Osteocyte (in vitro differentiated cells): ENCODE measurements at regions not wholly inside any gene's neighbourhood (a gene's known extent, or its start where the extent isn't known, plus 50 kb on each side); places are given as distances from the start of the nearest gene placed in this dataset.

ENCODE experiments used
- DNase-seq: peaks from one replicate; pipeline ENCODE4 v3.0.0; 2021; ENCODE audit warnings: mixed read lengths; ENCODE audit not compliant: unreplicated experiment; ENCODE audit errors: extremely low spot score
- H3K27ac Mint-ChIP-seq: one replicate; pipeline ENCODE4 v1.8.0; 2021; ENCODE audit warnings: mild to moderate bottlenecking, mixed read lengths; ENCODE audit not compliant: unreplicated experiment
- H3K27me3 Mint-ChIP-seq: one replicate; pipeline ENCODE4 v1.8.0; 2021; ENCODE audit warnings: mixed read lengths; ENCODE audit not compliant: unreplicated experiment
- H3K36me3 Mint-ChIP-seq: one replicate; pipeline ENCODE4 v1.8.0; 2021; ENCODE audit warnings: mixed read lengths; ENCODE audit not compliant: unreplicated experiment
- H3K4me1 Mint-ChIP-seq: one replicate; pipeline ENCODE4 v1.8.0; 2021; ENCODE audit warnings: mixed read lengths; ENCODE audit not compliant: unreplicated experiment
- H3K4me3 Mint-ChIP-seq: one replicate; pipeline ENCODE4 v1.8.0; 2021; ENCODE audit warnings: mild to moderate bottlenecking, moderate library complexity, mixed read lengths; ENCODE audit not compliant: unreplicated experiment
- H3K9me3 Mint-ChIP-seq: one replicate; pipeline ENCODE4 v1.8.0; 2021; ENCODE audit warnings: mixed read lengths; ENCODE audit not compliant: unreplicated experiment
- TF ChIP-seq, protein P1 (sequence below): fragments of 200-600 bp; sonication (generic); IDR thresholded peaks from 2 replicates; pipeline ENCODE4 v1.5.0; 2021; ENCODE audit warnings: antibody characterized with exemption, mild to moderate bottlenecking, moderate library complexity

DNA sequence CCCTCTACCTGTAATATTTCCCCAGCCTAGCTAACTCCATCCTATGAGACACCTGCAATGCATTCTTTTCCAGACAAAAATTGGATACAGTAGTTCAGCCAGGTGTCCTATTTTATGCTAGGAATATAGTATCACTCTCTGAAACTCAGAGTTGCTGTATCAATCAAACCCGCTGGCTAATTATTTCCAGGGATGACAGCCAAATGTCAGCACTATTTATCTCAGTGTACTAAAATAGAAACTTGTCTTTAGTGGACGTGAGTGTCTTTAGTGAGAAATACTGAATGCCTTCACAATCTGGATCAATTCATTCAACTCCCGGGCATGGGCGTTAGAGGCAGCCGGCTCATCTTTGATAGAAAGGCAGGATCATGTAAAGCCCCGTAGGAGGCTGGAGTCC, 196.2 kb downstream of the RBM46 start:
- no peaks in the 10 kb centered on the region for H3K4me1 Mint-ChIP-seq
- H3K9me3 Mint-ChIP-seq, result peaks cover 4% of the 10 kb centered on the region
- no peak overlapping the region for H3K4me3 Mint-ChIP-seq

DNA sequence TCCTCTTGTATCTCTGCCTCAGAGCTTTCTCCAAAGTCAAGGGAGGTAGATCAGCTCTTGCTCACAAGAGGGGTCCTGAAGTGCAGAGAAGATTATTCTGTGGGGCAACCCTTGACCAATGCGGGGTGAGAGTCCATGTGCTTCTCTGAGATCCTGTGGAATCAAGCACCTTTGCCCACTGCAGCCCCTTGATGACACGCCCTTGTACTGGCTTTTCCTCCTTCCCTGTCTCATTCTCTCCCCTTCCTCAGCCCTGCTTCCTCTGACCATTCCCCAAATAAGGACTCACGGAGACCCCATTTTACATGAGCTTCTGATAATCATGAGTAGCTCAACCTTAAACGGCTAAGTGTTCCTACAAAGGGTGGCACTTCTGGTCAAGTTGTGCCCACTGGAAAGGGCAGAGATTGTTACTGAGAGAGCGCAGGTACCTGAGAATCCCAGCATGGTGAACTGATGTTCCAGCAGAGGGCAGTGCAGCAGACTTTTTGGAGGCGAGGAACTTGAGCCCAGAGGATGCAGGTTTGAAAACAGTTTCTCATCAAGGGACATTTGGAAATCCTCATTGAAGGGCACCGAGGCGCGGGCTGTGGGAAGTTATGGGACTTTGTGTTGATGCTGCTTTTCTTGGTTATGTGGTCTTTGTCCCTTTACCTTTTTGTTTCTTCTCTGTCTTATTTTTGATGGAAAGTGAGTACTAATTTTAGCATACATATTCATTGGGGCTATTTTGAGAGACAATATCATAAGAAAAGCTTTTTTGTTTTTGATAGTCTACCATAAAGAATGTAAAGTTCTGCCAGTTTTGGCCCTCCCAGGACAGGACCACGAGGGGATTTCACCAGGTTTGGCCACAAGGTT, 201.3 kb downstream of the RBM46 start:
- H3K27ac Mint-ChIP-seq, result no peak overlapping the region
- H3K9me3 Mint-ChIP-seq, result peaks cover 4% of the 10 kb centered on the region
- TF ChIP-seq, protein P1, sequence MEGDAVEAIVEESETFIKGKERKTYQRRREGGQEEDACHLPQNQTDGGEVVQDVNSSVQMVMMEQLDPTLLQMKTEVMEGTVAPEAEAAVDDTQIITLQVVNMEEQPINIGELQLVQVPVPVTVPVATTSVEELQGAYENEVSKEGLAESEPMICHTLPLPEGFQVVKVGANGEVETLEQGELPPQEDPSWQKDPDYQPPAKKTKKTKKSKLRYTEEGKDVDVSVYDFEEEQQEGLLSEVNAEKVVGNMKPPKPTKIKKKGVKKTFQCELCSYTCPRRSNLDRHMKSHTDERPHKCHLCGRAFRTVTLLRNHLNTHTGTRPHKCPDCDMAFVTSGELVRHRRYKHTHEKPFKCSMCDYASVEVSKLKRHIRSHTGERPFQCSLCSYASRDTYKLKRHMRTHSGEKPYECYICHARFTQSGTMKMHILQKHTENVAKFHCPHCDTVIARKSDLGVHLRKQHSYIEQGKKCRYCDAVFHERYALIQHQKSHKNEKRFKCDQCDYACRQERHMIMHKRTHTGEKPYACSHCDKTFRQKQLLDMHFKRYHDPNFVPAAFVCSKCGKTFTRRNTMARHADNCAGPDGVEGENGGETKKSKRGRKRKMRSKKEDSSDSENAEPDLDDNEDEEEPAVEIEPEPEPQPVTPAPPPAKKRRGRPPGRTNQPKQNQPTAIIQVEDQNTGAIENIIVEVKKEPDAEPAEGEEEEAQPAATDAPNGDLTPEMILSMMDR, result peak; percentile 69
- no peak for DNase-seq
- H3K4me1 Mint-ChIP-seq, result no peaks in the 10 kb centered on the region
- peaks cover 19% of the 10 kb centered on the region for H3K27me3 Mint-ChIP-seq
- no peaks in the 10 kb centered on the region for H3K36me3 Mint-ChIP-seq
- no peak overlapping the region for H3K4me3 Mint-ChIP-seq

More for the DNA sequence above, 196.2 kb downstream of the RBM46 start:
- Mint-ChIP-seq H3K27me3 (peaks cover 7% of the 10 kb centered on the region), H3K36me3 (no peaks in the 10 kb centered on the region), H3K27ac (no peak overlapping the region)
- TF ChIP-seq, protein P1, result no peak
- DNase-seq, result no peak

DNA sequence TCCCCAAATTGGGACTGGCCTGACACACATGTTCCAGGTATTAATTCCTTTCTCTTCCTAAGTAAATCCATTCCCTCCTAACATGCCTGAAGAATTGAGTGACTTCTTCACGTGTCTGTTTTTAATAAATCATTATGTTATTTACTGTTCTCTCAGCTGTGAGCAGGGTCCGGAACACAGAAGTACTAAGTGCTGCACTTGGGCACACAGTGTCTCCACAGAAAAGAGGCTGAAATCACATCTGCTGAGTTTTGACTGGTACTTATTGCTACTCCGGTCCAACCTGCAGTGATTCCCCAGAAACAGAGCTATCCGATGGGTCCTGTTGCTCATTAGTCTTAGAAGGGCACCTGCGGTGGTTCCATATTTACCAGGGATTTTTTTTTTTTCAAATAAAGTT, 202.6 kb downstream of the RBM46 start:
- no peak overlapping the region for H3K4me3 Mint-ChIP-seq
- no peak overlapping the region for H3K27ac Mint-ChIP-seq
- no peaks in the 10 kb centered on the region for H3K4me1 Mint-ChIP-seq
- TF ChIP-seq, protein P1, result no peak
- H3K36me3 Mint-ChIP-seq, result no peaks in the 10 kb centered on the region
- peaks cover 4% of the 10 kb centered on the region for H3K9me3 Mint-ChIP-seq
- no peak for DNase-seq
- H3K27me3 Mint-ChIP-seq, result peaks cover 19% of the 10 kb centered on the region

DNA sequence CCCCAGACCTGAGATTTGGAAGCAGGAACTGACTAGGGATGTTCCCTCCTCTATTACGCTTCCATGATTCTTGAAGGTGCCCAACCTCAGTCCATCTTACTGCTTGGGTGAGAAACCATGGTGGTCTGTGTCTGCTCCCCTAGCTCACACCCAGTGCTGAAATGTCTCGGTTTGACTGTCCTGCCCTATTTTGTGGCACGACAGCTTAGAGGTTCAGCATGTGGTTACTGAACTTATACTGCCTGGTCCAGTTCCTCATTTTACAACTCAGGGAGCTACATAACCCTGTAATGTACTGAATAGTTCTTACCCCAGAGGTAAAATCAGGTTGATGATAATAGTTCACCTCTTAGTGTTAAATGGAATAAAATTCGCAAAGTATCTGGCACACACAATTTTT, 203.1 kb downstream of the RBM46 start:
- Mint-ChIP-seq H3K36me3 (no peaks in the 10 kb centered on the region), H3K4me1 (no peaks in the 10 kb centered on the region), H3K27me3 (peaks cover 19% of the 10 kb centered on the region), H3K9me3 (peaks cover 4% of the 10 kb centered on the region), H3K4me3 (no peak overlapping the region), H3K27ac (no peak overlapping the region)
- no peak for DNase-seq
- TF ChIP-seq, protein P1, result no peak

DNA sequence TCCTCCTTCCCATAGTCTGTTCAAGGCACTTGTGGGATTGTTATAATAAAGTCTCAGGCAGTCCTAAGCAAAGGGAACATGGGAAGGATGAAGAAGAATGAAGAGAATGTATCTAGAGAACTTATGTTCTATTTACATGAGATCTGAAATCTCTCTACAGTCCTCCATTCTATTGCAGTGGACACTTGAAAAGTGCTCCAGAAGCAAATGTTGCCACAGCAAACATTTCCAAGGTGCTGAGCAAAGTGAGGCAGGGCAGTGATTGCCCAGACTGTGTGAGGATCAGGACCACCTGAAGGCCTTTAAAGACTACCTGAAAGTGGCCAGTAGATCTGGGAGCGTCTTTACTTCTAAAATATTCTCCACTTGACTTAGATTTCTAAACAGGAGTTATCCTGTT, 203.5 kb downstream of the RBM46 start:
- Mint-ChIP-seq H3K9me3 (peaks cover 4% of the 10 kb centered on the region), H3K27ac (no peak overlapping the region), H3K4me3 (no peak overlapping the region), H3K4me1 (no peaks in the 10 kb centered on the region), H3K36me3 (no peaks in the 10 kb centered on the region), H3K27me3 (peaks cover 22% of the 10 kb centered on the region)
- no peak for DNase-seq
- TF ChIP-seq, protein P1, result no peak
